ENCODE measurements at regions not wholly inside any gene's neighbourhood (a gene's known extent, or its start where the extent isn't known, plus 50 kb on each side); places are given as distances from the start of the nearest gene placed in this dataset.

DNA sequence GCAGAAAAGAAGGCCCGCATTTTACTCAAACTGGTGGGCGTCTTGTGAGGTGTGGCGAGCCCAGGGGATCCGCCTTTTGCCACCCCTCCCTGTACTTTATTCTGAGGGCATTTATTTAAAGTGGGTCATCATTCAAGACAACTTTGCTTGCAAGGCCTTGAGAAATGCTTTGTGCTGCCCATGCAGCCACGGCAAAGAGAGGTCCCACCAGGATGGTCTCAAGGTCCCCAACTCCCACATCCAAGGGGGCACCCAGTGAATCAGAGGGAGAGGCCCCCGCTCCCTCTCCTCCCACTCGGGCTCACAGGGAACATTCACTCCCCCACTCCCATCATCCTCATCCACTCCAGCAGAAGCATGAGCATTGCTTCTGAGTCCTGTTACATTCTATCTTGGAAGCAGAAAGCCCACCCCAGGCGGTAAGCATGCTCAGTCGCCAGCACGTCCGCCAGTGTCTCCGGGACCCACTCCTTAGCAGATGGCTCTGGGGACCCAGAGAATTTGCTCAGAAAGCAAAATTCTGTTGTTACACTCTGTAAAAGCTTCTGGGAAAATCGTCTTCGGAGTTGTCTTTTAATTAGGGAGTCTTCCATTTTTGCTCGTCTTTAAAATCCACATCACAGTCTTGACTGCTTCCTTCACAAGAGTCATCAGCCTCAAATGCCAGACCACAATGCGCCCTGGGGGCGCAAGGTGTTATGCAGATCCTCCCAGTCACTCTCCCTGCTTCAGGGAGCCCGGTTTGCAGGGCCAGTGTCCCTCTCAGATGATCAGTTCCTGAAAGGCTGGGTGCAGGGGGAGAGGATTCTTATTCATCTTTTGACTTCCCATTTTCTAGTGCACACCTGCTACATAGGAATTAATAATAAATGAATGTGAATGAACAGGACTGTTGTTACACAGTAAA lies 99.4 kb upstream of the NCK2 start:
- peak; percentile 19 for DNase-seq (ENCODE audit: low read depth)
- H3K4me3 ChIP-seq (ENCODE audit: low read length), result no peak overlapping the region

DNA sequence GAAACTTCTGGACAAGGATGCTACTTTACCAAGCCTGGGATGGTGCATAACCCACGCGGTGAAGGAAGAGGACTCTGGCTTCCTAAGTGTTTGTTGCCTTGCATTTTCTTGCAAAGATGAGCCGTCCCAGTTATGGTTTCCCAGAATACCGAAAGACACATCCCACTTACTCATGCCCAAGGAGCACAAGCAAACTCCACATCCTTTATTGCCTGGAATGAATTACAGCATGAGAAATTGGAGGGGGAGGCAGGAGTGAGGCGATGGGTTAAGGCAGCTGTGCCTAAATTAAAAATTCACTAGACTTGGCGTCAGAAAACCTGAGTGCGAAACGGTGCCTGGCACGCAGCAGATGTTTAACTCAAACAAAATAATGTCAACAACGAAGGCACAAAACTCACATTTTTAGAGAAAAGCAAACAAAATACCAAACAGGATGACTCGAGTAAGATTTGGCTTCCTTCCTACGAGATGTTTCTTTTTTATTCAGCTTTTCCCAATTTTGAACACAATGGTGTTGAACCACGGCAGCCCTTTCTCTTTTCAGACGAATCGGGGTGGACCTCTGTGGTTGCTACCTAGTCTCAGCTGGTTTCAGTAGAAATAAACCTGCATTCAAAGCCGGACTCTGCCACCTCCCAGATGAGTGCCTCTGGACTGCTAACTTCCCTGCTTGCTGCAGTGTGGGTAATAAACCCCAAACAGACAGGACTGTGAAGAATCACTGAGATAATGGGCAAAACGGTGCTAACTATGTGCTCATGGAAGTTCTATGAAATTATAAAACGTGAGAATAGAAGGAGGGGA lies 100.3 kb upstream of the NCK2 start:
- TF ChIP-seq, protein P1, sequence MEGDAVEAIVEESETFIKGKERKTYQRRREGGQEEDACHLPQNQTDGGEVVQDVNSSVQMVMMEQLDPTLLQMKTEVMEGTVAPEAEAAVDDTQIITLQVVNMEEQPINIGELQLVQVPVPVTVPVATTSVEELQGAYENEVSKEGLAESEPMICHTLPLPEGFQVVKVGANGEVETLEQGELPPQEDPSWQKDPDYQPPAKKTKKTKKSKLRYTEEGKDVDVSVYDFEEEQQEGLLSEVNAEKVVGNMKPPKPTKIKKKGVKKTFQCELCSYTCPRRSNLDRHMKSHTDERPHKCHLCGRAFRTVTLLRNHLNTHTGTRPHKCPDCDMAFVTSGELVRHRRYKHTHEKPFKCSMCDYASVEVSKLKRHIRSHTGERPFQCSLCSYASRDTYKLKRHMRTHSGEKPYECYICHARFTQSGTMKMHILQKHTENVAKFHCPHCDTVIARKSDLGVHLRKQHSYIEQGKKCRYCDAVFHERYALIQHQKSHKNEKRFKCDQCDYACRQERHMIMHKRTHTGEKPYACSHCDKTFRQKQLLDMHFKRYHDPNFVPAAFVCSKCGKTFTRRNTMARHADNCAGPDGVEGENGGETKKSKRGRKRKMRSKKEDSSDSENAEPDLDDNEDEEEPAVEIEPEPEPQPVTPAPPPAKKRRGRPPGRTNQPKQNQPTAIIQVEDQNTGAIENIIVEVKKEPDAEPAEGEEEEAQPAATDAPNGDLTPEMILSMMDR (IDR thresholded peaks at IDR 0.05; ENCODE audit: insufficient read depth, low read depth, low read length, missing control alignments), result no peak
- no peak for DNase-seq (ENCODE audit: low read depth)
- no peak overlapping the region for H3K4me3 ChIP-seq (ENCODE audit: low read length)

More for the DNA sequence above, 99.4 kb upstream of the NCK2 start:
- TF ChIP-seq, protein P1 (IDR thresholded peaks at IDR 0.05; ENCODE audit: insufficient read depth, low read depth, low read length, missing control alignments), result no peak

DNA sequence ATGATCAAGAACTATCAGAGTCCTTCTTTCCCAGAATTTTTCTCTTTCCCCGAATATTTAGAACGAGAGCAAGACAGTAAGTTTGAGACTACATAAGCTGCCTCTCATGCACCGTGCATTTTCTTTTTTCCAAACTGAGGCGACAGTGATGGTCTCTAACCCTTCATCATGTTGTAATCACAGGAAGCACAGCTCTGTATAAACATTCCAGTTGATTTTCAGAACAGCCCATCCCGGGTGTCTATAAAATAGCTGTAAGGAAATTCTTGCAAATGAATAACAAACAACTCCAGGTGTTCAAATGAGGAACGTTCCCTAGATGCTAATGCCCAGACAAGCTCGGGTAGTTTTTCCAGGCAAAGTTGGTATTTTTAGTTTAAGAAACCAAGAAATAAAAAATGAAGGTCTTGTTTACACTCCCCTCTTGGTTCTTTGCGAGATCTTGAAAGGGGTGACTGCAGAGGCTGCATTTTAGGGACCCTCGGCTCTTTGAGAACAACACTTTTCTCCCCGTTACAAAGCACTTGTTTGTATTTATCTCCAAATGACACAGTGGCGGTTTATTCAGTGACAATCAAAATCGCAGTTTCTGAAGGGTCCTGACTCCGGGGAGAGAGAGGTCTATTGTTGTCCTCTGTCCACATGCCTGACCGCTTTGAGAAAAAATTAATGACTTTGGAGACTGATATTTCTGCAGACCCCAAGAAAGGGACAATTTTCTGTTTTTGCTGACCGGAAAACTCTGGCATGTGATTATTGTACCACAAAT lies 101.1 kb upstream of the NCK2 start:
- TF ChIP-seq, protein P1 (IDR thresholded peaks at IDR 0.05; ENCODE audit: insufficient read depth, low read depth, low read length, missing control alignments), result no peak
- H3K4me3 ChIP-seq (ENCODE audit: low read length), result no peak overlapping the region
- DNase-seq (ENCODE audit: low read depth), result no peak

DNA sequence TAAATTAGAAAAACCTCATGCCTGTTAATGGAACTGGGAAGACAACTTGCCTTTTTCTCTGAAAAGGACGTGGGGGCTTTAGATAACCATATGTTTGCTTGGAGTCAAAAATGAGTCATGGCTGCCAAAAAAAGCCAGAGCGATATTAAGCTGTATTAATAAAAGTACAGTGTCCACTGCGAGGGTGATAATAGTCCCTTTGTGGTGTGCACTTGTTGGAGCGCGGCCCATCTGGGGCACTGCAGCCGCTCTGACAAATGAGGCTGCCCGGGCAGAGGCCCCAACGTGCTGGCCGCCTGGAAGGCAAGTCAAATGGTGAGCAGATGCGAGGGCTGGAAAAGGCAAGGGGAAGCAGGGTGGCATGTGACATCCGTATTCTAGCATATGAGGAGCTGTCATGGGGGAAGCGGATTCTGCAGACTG lies 103.3 kb upstream of the NCK2 start:
- DNase-seq (ENCODE audit: low read depth), result no peak
- H3K4me3 ChIP-seq (ENCODE audit: low read length), result no peak overlapping the region
- TF ChIP-seq, protein P1 (IDR thresholded peaks at IDR 0.05; ENCODE audit: insufficient read depth, low read depth, low read length, missing control alignments), result no peak

DNA sequence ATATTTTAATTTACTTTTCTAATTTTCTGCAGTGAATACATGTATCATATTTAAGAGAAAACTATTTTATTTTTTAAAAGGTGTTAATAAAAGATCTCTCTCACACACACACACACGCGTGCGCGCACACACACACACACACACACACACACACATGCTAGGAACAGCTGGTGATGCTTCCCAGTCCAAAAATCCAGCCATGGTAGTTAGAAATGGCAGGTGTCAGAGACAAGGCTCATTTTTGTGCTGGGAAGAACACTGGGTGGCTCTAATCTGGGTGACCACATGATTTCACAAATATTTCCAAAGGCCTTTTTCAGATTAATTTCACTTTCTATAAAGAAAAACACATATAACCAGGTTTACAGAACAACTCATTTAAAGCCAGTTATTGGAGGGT lies 104.5 kb upstream of the NCK2 start:
- TF ChIP-seq, protein P1 (IDR thresholded peaks at IDR 0.05; ENCODE audit: insufficient read depth, low read depth, low read length, missing control alignments), result no peak
- no peak overlapping the region for H3K4me3 ChIP-seq (ENCODE audit: low read length)
- DNase-seq (ENCODE audit: low read depth), result no peak

DNA sequence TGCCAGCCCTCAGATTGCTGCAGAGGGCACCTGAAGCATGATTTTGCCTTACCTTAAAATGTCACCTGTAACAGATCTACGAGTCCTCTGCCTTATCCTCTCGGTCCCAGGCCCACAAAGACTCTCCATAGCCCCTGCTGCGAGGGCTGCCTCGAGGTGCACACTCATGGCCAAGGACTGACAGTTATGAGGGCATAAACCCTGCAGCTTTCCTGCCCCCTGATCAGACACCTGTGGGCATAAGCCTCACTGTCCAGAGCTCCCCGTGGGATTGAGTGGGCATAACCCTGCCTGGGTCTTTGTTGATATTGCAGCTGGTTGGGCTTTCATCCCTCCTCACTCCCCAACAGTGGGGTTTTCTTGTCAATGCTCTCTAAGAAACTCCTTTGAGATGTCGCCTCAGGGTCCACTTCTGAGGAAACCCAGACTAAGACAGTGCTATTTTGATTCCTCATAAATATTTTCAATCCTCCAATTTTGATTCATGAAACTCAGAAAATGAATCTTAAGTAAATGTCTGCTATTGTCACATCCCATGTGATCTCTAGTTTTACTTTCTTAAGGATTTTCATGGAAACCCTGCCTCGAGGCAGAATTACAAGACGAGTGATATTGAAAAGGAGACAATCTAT lies 108.5 kb upstream of the NCK2 start:
- H3K4me3 ChIP-seq (ENCODE audit: low read length), result no peak overlapping the region
- TF ChIP-seq, protein P1 (IDR thresholded peaks at IDR 0.05; ENCODE audit: insufficient read depth, low read depth, low read length, missing control alignments), result no peak
- no peak for DNase-seq (ENCODE audit: low read depth)

All from epithelial cell of esophagus (primary cell).